Transverse colon (tissue), 4 donors: ENCODE measurements at regions not wholly inside any gene's neighbourhood (a gene's known extent, or its start where the extent isn't known, plus 50 kb on each side); places are given as distances from the start of the nearest gene placed in this dataset.

Experiments used
- CTCF ChIP-seq, 5 experiments: fragments of 200-600 bp in 3 of 5; fragments of 450-650 bp in 2 of 5; sonication (generic) in 3 of 5; IDR thresholded peaks; 1 replicate in 2 of 5; 2 replicates in 3 of 5; pipeline ENCODE4 v1.5.1; 2016 to 2017; ENCODE audit warnings: antibody characterized with exemption in 5 of 5, inconsistent platforms in 3 of 5, mild to moderate bottlenecking in 2 of 5, moderate library complexity in 1 of 5
- EP300 ChIP-seq: sonication (generic); formaldehyde crosslinking; IDR thresholded peaks from one replicate; pipeline ENCODE4 v1.6.1; 2017; ENCODE audit warnings: antibody characterized with exemption, low read depth
- POLR2A ChIP-seq: fragments of 450-650 bp; IDR thresholded peaks from one replicate; pipeline ENCODE4 v1.6.1; 2016; ENCODE audit warnings: antibody characterized with exemption, mild to moderate bottlenecking, moderate library complexity
- POLR2AphosphoS5 ChIP-seq, 3 donors: sonication (generic); formaldehyde crosslinking; IDR thresholded peaks; one replicate each; pipeline ENCODE4 v1.6.1; 2016; ENCODE audit warnings: antibody characterized with exemption in 3 of 3

- TF ChIP-seq CTCF (IDR thresholded peaks at IDR 0.05) (no peak), POLR2AphosphoS5 (IDR thresholded peaks at IDR 0.05) (no peak), POLR2A (no peak), EP300 (no peak)
These were observed 795.4 kb downstream of the TRHDE start for GRCh38 chr12:73067616-73068015.
